K562 (cell line): ENCODE measurements at regions not wholly inside any gene's neighbourhood (a gene's known extent, or its start where the extent isn't known, plus 50 kb on each side); places are given as distances from the start of the nearest gene placed in this dataset.

Experiments used
- ATAC-seq: fragments of 200-7000 bp; cut with Tn5 transposase; 3 replicates; pipeline ENCODE4 v1.9.1; 2020; ENCODE audit warnings: moderate library complexity
- BruUV-seq: library from RNA; stranded (reverse); fragments of 400-500 nt; replicated peaks from 2 replicates; lab custom pipeline; 2021; lab: Mats Ljungman, UMichigan
- CTCF ChIA-PET: fragments of 300-600 bp; formaldehyde crosslinking; extraction: SDS; loops from one replicate; lab custom pipeline; 2021; ENCODE audit warnings: low intra/inter-chr PET ratio; lab: Yijun Ruan, JAX
- POLR2A ChIA-PET: fragments of 300-600, 350-650 bp; sonication (Branson Sonifier 250); formaldehyde crosslinking; extraction: SDS; loops from one replicate; lab custom pipeline; 2021; ENCODE audit warnings: antibody characterized with exemption, inconsistent platforms; lab: Yijun Ruan, JAX
- DNase-seq, 4 experiments: peaks; one replicate each; pipeline versions ENCODE4 v3.0.0 to v3.0.0-alpha.2; 2011 to 2018; ENCODE audit warnings: low spot score in 3 of 4, mixed read lengths in 3 of 4; ENCODE audit errors: extremely low read depth in 1 of 4
- FAIRE-seq: peaks from 2 replicates; lab custom pipeline; 2011; peaks lifted over from hg19 to GRCh38; lab: Jason Lieb, UNC
- H2AFZ ChIP-seq: 2 replicates; pipeline ENCODE4 v1.6.0; 2011; ENCODE audit warnings: low read depth, low read length, control low read depth, inconsistent platforms
- H3K27ac ChIP-seq: fragments of 200-600 bp; 3 replicates; pipeline ENCODE4 v1.8.0; 2011; ENCODE audit warnings: low read depth, mild to moderate bottlenecking, control low read depth, inconsistent platforms, low read length, moderate library complexity, mixed read lengths; ENCODE audit errors: extremely low read depth
- H3K27me3 ChIP-seq, 2 experiments: fragments of 300-600 bp in 1 of 2; 2 replicates in 1 of 2; 3 replicates in 1 of 2; pipeline versions ENCODE4 v1.6.0 to v1.8.0; 2011; ENCODE audit warnings: inconsistent platforms in 2 of 2, low read length in 2 of 2, mild to moderate bottlenecking in 1 of 2, mixed read lengths in 1 of 2, moderate library complexity in 1 of 2; ENCODE audit not compliant: control insufficient read depth in 2 of 2, insufficient read depth in 2 of 2
- H3K36me3 ChIP-seq: fragments of 300-600 bp; 3 replicates; pipeline ENCODE4 v1.8.0; 2011; ENCODE audit warnings: mild to moderate bottlenecking, low read length, inconsistent platforms; ENCODE audit not compliant: control insufficient read depth, insufficient read depth
- H3K4me1 ChIP-seq, 2 experiments: fragments of 200-600 bp in 1 of 2; replicated peaks in 1 of 2; 2 replicates in 1 of 2; 3 replicates in 1 of 2; pipeline versions ENCODE4 v1.5.1 to v1.8.0; 2011; ENCODE audit warnings: inconsistent platforms in 2 of 2, low read length in 2 of 2, mild to moderate bottlenecking in 1 of 2, mixed read lengths in 1 of 2, moderate library complexity in 1 of 2; ENCODE audit not compliant: control insufficient read depth in 2 of 2, insufficient read depth in 2 of 2
- H3K4me2 ChIP-seq: 2 replicates; pipeline ENCODE4 v1.6.1; 2011; ENCODE audit warnings: low read length, control low read depth, inconsistent platforms, mixed read lengths; ENCODE audit not compliant: insufficient read depth
- H3K4me3 ChIP-seq: fragments of 200-600 bp; sonication (generic), shearing (Covaris generic); 2 replicates; pipeline ENCODE4 v1.5.1; 2016; ENCODE audit warnings: control low read depth, inconsistent platforms
- H3K79me2 ChIP-seq: fragments of 200-600 bp; 3 replicates; pipeline ENCODE4 v1.8.0; 2011; ENCODE audit warnings: low read length, inconsistent platforms; ENCODE audit not compliant: control insufficient read depth, insufficient read depth
- H3K9ac ChIP-seq, 2 experiments: 2 replicates each; pipeline versions ENCODE4 v1.6.0 to v1.6.1; 2011; ENCODE audit warnings: low read depth in 2 of 2, low read length in 2 of 2, control low read depth in 1 of 2, inconsistent platforms in 1 of 2, mild to moderate bottlenecking in 1 of 2, mixed read lengths in 1 of 2; ENCODE audit not compliant: insufficient read depth in 1 of 2
- H3K9me1 ChIP-seq: one replicate; pipeline ENCODE4 v1.6.0; 2011; ENCODE audit warnings: inconsistent platforms, mild to moderate bottlenecking, low read length, moderate library complexity; ENCODE audit not compliant: control insufficient read depth, insufficient read depth
- H3K9me3 ChIP-seq: replicated peaks from 2 replicates; pipeline ENCODE4 v1.5.1; 2011; ENCODE audit warnings: low read depth, low read length, inconsistent platforms; ENCODE audit not compliant: control insufficient read depth, insufficient read depth
- H4K20me1 ChIP-seq: replicated peaks from 2 replicates; pipeline ENCODE4 v1.6.1; 2011; ENCODE audit warnings: low read length, inconsistent platforms, mixed read lengths; ENCODE audit not compliant: control insufficient read depth, insufficient read depth
- HBP1 ChIP-seq: fragments of 450-650 bp; formaldehyde crosslinking; IDR thresholded peaks from 2 replicates; pipeline ENCODE4 v1.4.0; 2022; ENCODE audit warnings: missing genetic modification characterization
- KDM2B ChIP-seq: fragments of 250-450 bp; sonication (Bioruptor Pico); IDR thresholded peaks from 2 replicates; pipeline ENCODE4 v1.8.0; 2021; ENCODE audit warnings: mild to moderate bottlenecking, moderate library complexity
- MAFK ChIP-seq: IDR thresholded peaks from 2 replicates; pipeline ENCODE4 v1.6.1; 2011; ENCODE audit warnings: low read length, improper control_type of control experiment
- MYNN ChIP-seq, 2 experiments: sonication (generic); formaldehyde crosslinking in 1 of 2; IDR thresholded peaks; 2 replicates each; pipeline versions ENCODE4 v1.5.0 to v1.6.1; 2016 to 2020; ENCODE audit warnings: antibody characterized with exemption in 1 of 2, missing genetic modification reagents in 1 of 2
- PML ChIP-seq: IDR thresholded peaks from 2 replicates; pipeline ENCODE4 v1.6.1; 2012; ENCODE audit warnings: low read length, inconsistent platforms
- RAD51 ChIP-seq: fragments of 450-650 bp; IDR thresholded peaks from 2 replicates; pipeline ENCODE4 v1.7.1; 2016; ENCODE audit warnings: low read depth, mild to moderate bottlenecking, borderline replicate concordance
- WHSC1 ChIP-seq: IDR thresholded peaks from one replicate; pipeline ENCODE4 v1.6.1; 2012; ENCODE audit warnings: low read length, control low read depth, inconsistent platforms
- XRCC3 ChIP-seq: fragments of 450-650 bp; IDR thresholded peaks from 2 replicates; pipeline ENCODE4 v1.6.1; 2017; ENCODE audit warnings: mild to moderate bottlenecking, moderate library complexity
- ZBTB40 ChIP-seq, 2 experiments: fragments of 450-650 bp in 1 of 2; sonication (generic) in 1 of 2; formaldehyde crosslinking in 1 of 2; IDR thresholded peaks; 2 replicates each; pipeline versions ENCODE4 v1.7.1 to v1.9.0; 2016 to 2022; ENCODE audit warnings: inconsistent platforms in 1 of 2, mild to moderate bottlenecking in 1 of 2, missing genetic modification reagents in 1 of 2
- ZBTB43 ChIP-seq: sonication (generic); formaldehyde crosslinking; IDR thresholded peaks from 2 replicates; pipeline ENCODE4 v1.8.0; 2023; ENCODE audit warnings: mild to moderate bottlenecking, missing genetic modification reagents
- ZNF274 ChIP-seq: IDR thresholded peaks from 2 replicates; pipeline ENCODE4 v1.6.1; 2011; ENCODE audit warnings: low read depth, mild to moderate bottlenecking, low read length, moderate library complexity, borderline replicate concordance
- ZNF282 ChIP-seq: sonication (generic); formaldehyde crosslinking; IDR thresholded peaks from 2 replicates; pipeline ENCODE4 v1.8.1; 2023; ENCODE audit warnings: missing genetic modification reagents
- ZNF347 ChIP-seq: fragments of 450-650 bp; formaldehyde crosslinking; IDR thresholded peaks from 2 replicates; pipeline ENCODE4 v1.4.0; 2020; ENCODE audit warnings: low read depth, mild to moderate bottlenecking, moderate library complexity
- WGBS: fragments of 100-300 bp; shearing (Covaris generic); methylation state at CpG from one replicate; pipeline ENCODE4 v1.1.6; 2016; ENCODE audit warnings: low coverage, mixed read lengths; ENCODE audit not compliant: insufficient coverage; ENCODE audit errors: missing lambda C conversion rate; 5-methylcytosine and 5-hydroxymethylcytosine counted together
- in situ Hi-C: fragments of 300-500 bp; cut with MboI; formaldehyde crosslinking; loops from 4 replicates; pipeline ENCODE4 v1.15.0; 2018; ENCODE audit warnings: inconsistent platforms, mixed read lengths
- intact Hi-C: fragments of 100-400 bp; cut with micrococcal nuclease; formaldehyde crosslinking; loops from 2 replicates; pipeline ENCODE4 v1.14.2; 2022

- no peaks in the 10 kb centered on the region for H3K27me3 ChIP-seq
- DNase-seq (no peak), FAIRE-seq (no peak), ATAC-seq (no peak)
- H3K36me3 ChIP-seq: no peaks in the 10 kb centered on the region
- intact Hi-C loops: no loop called here
- no peak overlapping the region for H3K4me2 ChIP-seq
- H3K9me3 ChIP-seq: no peaks in the 10 kb centered on the region
- no peak overlapping the region for H2AFZ ChIP-seq
- H3K79me2 ChIP-seq: no peaks in the 10 kb centered on the region
- in situ Hi-C loops: no loop called here
- no peak overlapping the region for H3K27ac ChIP-seq
- no peaks in the 10 kb centered on the region for H4K20me1 ChIP-seq
- 5% methylated on average over 4 of the region's 4 CpGs for WGBS
- CTCF ChIA-PET: no interaction called here
- H3K9me1 ChIP-seq: no peaks in the 10 kb centered on the region
- POLR2A ChIA-PET: no interaction called here
- no peak overlapping the region for H3K9ac ChIP-seq
- H3K4me1 ChIP-seq: no peaks in the 10 kb centered on the region
- no peak overlapping the region for H3K4me3 ChIP-seq
- BruUV-seq: no TSS peak
- no peak for TF ChIP-seq MAFK
- no peak for TF ChIP-seq MYNN (IDR thresholded peaks at IDR 0.05)
- no peak for TF ChIP-seq MYNN (CRISPR knock-in tag; IDR thresholded peaks at IDR 0.05)
- TF ChIP-seq XRCC3: no peak
- TF ChIP-seq PML: no peak
- no peak for TF ChIP-seq HBP1
- no peak for TF ChIP-seq RAD51
- TF ChIP-seq ZBTB43: no peak
- no peak for TF ChIP-seq ZNF282 (CRISPR knock-in tag)
- TF ChIP-seq ZNF347 (CRISPR knock-in tag): no peak
- TF ChIP-seq ZNF274: no peak
- no peak for TF ChIP-seq ZBTB40 (IDR thresholded peaks at IDR 0.05)
- TF ChIP-seq ZBTB40 (CRISPR knock-in tag; IDR thresholded peaks at IDR 0.05): no peak
- TF ChIP-seq WHSC1: no peak
- no peak for TF ChIP-seq KDM2B (CRISPR knock-in tag)
These were observed 133.2 kb upstream of the MPPED2 start for GRCh38 chr11:30719371-30719770.
